Astrocyte of the cerebellum (primary cell): ENCODE measurements at regions not wholly inside any gene's neighbourhood (a gene's known extent, or its start where the extent isn't known, plus 50 kb on each side); places are given as distances from the start of the nearest gene placed in this dataset.

Experiments
- DNase-seq: peaks from one replicate; pipeline ENCODE4 v3.0.0-alpha.2; 2011; ENCODE audit warnings: low read depth
- H3K4me3 ChIP-seq: 2 replicates; pipeline ENCODE4 v1.5.1; 2011; ENCODE audit warnings: mild to moderate bottlenecking, low read depth, low read length, moderate library complexity
- CTCF ChIP-seq: IDR thresholded peaks from 2 replicates; pipeline ENCODE4 v1.5.1; 2012; ENCODE audit warnings: low read length, low read depth, moderate library complexity, mild to moderate bottlenecking; ENCODE audit errors: missing control alignments
- in situ Hi-C: cut with HindIII; loops from 2 replicates; pipeline ENCODE4 v1.10.0; 2017; ENCODE audit warnings: low sequenced_read_pairs

- in situ Hi-C loops: no loop called here
- TF ChIP-seq CTCF: no peak
- DNase-seq: no peak
- no peak overlapping the region for H3K4me3 ChIP-seq
Observed at GRCh38 chr6:21331235-21331634, 262.3 kb upstream of the SOX4 start.

GRCh38 chr6:21332077-21332476 is 261.5 kb upstream of the SOX4 start:
- DNase-seq: no peak
- no peak for TF ChIP-seq CTCF
- H3K4me3 ChIP-seq: no peak overlapping the region
- in situ Hi-C loops: no loop called here

- no peak for TF ChIP-seq CTCF
- DNase-seq: no peak
- no peak overlapping the region for H3K4me3 ChIP-seq
- in situ Hi-C loops: no loop called here
Observed at GRCh38 chr6:21332660-21333059, 260.9 kb upstream of the SOX4 start.

- TF ChIP-seq CTCF: no peak
- in situ Hi-C loops: no loop called here
- no peak for DNase-seq
- no peak overlapping the region for H3K4me3 ChIP-seq
Observed at GRCh38 chr6:21333715-21334114, 259.8 kb upstream of the SOX4 start.

GRCh38 chr6:21334651-21335050 is 258.9 kb upstream of the SOX4 start:
- no peak for DNase-seq
- in situ Hi-C loops: no loop called here
- TF ChIP-seq CTCF: no peak
- no peak overlapping the region for H3K4me3 ChIP-seq

- no peak for TF ChIP-seq CTCF
- DNase-seq: no peak
- no peak overlapping the region for H3K4me3 ChIP-seq
- in situ Hi-C loops: no loop called here
Observed at GRCh38 chr6:21335591-21335990, 258.0 kb upstream of the SOX4 start.

GRCh38 chr6:21337263-21337662 is 256.3 kb upstream of the SOX4 start:
- no peak for DNase-seq
- no peak overlapping the region for H3K4me3 ChIP-seq
- in situ Hi-C loops: no loop called here
- no peak for TF ChIP-seq CTCF
